Bone marrow (tissue), 2 donors: ENCODE measurements at regions not wholly inside any gene's neighbourhood (a gene's known extent, or its start where the extent isn't known, plus 50 kb on each side); places are given as distances from the start of the nearest gene placed in this dataset.
A peak's percentile ranks its signal among the peaks of the same experiment; 100 is the strongest.

Source experiments
- DNase-seq, 2 donors: peaks; one replicate each; lab custom pipeline; 2025; lab: John Stamatoyannopoulos, UW

DNA sequence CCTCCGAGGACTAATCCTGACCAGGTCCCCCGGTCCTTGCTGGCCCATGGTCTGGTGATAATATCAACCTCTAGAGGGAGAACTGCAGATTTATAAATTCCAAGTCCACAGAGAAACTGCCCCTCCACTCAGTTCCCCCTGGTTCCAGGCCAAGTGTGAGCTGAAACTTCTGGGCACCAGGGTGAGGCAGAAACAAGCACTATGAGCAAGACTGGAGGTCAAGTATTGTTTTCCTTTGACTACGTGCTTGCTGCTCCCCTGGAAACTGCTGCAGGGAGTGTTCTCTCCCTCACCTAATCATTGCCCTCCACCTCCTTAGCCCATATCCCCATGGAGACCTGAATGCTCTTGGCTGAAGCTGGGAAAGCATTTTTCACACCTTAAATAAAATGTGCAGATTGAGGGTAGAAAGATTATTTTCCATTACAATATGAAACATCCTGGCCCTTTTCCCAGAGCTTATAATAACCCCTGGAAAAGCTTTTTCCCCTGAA, 135.2 kb downstream of the RDH14 start:
- no peak for DNase-seq

GRCh38 chr2:18423636-18424035, 136.8 kb downstream of the RDH14 start:
- no peak for DNase-seq

GRCh38 chr2:18422432-18423165, 137.9 kb downstream of the RDH14 start:
- DNase-seq: no peak

DNA sequence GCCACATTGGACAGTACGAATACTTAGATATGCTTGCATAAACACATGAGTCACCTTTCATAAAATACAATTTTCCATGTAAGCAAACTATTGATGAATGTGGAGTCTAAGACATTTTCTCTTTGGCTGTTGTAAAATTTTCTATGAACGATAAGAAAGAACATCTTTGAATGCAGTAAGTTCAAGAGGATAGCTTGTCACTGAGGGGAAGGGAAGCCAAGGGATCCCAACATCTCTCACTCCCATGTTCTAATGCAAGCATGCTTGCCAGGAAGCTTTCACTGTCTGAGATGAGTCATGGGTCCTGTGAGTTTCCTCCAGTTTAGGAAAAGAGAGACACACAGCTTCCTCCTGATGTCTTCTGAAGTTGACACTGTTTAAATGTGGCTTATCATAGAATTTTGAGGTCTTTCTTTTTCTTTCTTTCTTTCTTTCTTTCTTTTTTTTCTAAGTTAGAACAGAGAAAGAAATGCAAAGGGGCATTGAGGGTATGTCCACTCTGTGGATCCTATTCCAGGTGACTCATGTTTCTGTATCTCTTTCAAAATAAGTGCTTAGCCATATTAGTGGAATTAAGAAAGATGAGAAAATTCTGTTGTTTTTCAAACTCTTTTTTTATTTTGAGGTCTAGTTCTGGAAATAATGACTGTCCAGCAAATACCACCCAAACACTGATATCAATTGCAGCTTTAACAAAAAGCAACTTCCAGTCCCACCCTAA, 146.6 kb downstream of the RDH14 start:
- no peak for DNase-seq

DNA sequence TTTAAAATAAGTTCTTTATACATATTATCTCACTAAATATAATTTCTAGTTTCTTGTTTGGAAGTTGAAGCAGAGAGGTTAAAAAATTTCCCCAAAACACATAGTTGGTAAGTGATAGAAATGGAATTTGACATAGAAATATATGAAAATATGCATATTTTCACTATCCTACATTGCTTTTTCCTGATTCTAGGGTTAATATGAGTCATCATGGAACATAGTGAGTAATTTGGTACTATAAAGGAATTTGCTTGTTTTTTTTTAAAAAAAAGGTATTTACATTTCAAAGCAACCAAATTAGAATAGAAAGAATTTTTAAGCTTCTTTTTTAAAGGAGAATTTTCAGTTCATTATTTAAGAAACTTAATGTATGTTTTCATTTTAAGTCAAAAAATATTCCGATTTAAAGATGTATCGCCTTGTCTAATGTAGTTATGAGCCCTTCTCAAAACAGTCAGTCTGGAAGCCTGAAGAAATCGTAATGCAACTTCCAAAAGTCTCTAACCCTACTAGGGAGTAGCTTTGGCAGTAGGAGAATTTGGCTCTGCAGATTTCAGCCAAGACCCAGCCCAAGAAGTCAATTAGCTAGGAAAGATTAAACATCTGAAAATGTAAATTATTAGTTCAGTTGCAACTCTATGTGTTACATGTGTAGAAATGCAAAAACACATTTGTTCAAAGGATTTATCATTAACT, 147.3 kb downstream of the RDH14 start:
- no peak for DNase-seq

- DNase-seq: no peak
Observed at GRCh38 chr2:18411626-18412025, 148.8 kb downstream of the RDH14 start.

GRCh38 chr2:18410543-18410942, 149.9 kb downstream of the RDH14 start:
- no peak for DNase-seq

- DNase-seq: no peak
Observed at GRCh38 chr2:18408638-18409037, 151.8 kb downstream of the RDH14 start.

DNA sequence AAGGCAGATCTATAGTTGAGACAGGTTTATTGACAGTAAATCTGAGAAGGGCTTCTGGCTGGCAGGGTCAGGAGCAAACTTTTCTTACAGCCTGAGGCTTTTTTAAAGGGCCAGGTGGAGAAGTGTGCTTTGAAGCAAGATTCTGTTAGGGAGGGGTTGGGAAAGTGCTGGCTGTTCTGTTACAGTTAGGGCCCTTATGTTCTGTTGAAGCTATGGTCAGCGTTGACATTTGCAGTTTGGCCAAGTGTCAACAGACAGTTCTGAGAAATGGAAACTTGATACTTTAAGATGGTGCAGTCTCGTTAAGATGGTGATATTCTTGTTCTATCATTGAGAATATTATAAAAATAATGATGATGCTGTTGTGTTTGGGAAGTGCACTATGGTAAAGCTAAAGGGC, 154.2 kb downstream of the RDH14 start:
- no peak for DNase-seq

DNA sequence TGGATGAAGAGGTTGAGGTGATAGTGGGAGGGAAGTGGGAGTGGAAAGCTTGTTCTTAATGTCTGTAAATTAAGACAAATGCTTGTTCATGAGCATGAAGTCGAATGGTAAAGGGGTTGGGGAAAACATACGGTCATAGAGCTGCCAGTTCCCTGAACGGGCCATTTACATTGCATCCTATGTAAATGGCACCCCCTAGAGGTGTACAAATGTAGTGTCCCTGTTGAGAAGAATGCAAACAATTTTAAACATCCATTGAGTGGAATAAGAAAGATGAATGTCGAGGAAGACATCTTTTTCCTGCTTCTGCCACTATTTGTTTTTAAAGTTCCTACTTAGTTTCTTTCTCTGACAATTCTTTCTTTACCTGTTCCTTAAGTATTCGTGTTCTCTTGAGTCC, 155.7 kb downstream of the RDH14 start:
- no peak for DNase-seq

DNA sequence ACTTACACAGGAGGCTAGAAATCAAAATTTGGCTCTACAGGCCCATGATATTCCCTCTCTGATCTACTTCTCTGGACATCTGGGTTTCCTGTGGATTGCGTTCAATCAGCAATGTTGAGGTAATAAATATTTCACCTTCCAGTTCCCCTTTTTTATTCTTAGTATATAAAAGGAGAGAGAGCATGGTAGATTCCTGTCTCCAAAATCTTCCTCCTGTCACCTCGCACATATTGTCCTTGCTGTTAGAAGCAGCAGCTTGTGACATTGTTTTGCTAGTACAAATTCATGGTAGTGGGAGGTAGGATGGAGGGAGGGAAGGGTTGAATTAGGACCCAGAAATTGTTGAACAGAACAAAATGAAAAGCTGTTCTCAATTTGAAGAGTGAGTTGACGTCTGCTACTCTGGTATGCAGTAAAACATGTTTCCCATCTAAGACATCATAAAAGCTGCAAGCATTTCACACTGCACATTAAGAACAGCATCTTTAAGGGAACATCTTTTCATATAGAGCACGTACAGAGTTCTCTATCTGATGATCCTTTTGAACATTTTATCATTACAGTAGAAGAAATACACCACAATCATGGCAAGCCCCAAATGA, 156.4 kb downstream of the RDH14 start:
- DNase-seq: no peak

DNA sequence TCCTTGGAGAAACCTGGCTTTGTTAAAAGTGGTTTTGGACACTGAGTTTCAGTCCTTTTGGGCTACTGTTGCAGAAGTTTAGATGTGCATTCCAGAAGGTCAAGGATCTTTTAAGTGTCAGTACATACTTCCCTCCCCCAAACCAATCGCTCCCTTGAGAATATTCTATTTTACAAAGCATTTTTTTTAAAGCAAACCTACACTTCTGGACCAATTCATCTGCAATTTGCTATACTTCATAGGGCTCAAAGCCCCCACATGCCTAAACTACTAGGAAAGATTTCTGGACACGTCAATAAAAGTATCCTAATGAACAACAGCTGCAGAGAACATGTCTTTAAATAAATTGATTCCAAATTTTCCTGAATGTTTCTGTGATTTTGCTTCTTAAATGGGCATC, 157.6 kb downstream of the RDH14 start:
- no peak for DNase-seq

- DNase-seq: no peak
Observed at GRCh38 chr2:18401471-18401870, 159.0 kb downstream of the RDH14 start.

DNA sequence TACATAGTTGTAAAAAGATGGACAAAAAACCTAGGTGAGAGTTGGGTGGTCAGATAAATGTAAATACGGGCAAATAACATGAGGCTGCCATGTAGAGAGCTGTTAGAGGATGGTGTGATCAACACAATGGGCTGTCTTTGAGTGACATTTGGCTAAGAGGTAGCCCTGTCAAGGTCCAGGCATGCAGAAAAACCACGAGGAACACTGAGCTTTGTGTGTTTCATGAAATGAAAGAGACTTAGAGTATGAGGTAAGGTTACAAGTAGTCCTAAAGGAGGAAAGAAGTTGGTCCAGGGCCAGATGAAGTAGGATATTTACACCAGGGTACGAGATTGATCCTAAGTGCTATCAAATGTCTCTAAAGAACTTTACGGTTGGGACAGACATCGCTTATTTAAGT, 160.9 kb downstream of the RDH14 start:
- DNase-seq: no peak

DNA sequence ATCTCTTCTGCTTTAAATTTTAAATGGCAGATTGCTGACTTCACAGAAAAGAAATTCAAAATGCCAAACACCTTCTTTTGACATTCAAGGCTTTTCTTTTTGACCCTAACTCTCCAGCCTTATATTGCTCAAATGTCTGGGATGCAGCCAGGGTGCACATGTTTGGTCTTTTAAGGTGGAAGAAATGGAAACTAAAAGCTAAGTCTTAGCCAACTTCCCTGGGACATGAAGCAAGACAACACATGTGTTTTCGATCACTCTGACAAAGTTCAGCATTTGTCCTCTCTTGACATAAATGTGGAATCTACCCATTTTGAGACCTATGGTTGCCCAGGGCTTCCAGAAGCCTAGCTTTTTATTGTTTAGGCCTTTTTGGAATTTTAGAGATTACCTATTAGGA, 161.6 kb downstream of the RDH14 start:
- DNase-seq: no peak

GRCh38 chr2:18396329-18397010, 164.0 kb downstream of the RDH14 start:
- DNase-seq: no peak

DNA sequence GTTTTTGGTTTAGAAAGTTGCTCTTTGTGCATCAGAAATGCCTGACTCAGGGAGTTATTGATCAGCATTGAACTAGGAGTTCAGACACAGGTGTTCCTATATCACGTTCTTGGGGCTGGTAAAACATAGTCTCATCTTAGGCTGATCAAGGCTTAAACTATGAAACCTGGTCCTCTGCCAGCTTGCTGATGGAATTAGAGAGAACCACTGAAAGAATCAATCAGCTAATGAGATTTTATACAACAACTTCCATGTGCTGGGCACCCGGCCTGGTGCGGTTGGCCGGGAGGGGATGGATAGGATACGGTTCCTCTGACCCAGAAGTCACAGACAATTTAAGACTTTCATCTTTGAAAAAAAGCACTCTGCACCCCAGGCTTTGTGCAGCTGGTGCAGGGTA, 164.9 kb downstream of the RDH14 start:
- DNase-seq: no peak

GRCh38 chr2:18387441-18388206, 172.8 kb downstream of the RDH14 start:
- peak; percentile 5 to 21 for DNase-seq

- DNase-seq: no peak
Observed at GRCh38 chr2:18384242-18384641, 176.2 kb downstream of the RDH14 start.

GRCh38 chr2:18381386-18381785, 179.1 kb downstream of the RDH14 start:
- DNase-seq: no peak

DNA sequence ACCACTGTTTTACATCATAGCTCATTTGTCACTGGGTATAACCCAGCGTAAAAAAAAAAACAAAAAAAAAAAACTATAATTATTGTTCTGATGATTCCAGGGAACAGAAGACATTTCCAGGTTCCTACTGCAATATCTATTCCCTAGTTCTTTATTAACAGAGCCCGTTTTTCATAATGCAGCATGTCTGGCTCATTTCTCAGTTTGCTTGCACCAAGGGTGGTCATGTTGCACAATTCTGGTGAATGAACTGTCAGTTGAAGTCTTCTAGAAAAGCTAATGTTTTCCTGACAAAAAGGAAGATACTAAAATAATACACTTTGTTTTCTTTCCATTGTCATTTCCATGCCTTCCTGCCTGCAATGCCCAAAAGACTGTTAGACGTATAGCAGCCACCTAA, 180.1 kb downstream of the RDH14 start:
- DNase-seq: no peak
